ENCODE measurements at regions not wholly inside any gene's neighbourhood (a gene's known extent, or its start where the extent isn't known, plus 50 kb on each side); places are given as distances from the start of the nearest gene placed in this dataset.

DNA sequence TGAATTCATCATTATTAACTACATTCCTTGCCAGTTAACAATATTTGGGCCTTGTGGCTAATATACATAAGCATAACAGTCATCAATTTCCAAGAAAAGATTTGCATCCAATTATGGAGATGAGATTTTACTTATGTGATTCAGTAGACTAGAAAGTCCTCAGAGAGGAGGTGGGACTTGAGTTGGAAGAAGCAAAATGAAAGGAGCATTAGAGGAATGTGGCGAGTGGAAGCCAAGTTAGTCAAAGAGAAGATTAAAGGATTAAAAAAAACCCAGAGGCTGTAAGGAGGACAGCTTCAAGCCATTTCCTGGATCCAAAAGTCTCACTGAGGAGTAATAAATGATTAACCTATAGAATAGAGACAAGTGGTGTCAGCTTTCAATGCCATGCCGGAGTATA lies 1099.4 kb upstream of the IGFBP7 start:
- no peak for DNase-seq (ENCODE audit: low spot score)

- no peak for DNase-seq (ENCODE audit: low spot score)
These were observed 1098.8 kb upstream of the IGFBP7 start for GRCh38 chr4:58209001-58209400.

- DNase-seq (ENCODE audit: low spot score) = no peak
These were observed 1095.5 kb upstream of the IGFBP7 start for GRCh38 chr4:58205446-58206235.

- DNase-seq (ENCODE audit: low spot score) = no peak
These were observed 1082.0 kb upstream of the IGFBP7 start for GRCh38 chr4:58192217-58192616.

DNA sequence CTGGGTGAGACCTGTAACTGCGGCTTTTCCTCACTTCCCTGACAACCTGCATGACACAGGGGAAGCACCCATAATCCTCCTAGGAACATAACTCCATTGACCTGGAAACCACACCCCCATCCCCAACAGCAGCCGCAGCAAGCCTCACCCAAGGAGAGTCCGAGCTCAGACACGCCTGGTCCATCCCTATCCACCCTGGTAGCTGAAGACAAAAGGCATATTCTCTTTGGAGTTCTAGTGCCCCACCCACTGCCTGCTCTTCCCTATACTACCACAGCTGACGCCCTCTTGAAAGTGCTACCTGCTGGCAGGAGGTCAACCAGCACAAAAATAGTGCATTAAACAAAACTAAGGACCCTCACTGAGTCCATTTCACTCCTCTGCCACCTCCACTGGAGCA lies 1080.9 kb upstream of the IGFBP7 start:
- no peak for DNase-seq (ENCODE audit: low spot score)

DNA sequence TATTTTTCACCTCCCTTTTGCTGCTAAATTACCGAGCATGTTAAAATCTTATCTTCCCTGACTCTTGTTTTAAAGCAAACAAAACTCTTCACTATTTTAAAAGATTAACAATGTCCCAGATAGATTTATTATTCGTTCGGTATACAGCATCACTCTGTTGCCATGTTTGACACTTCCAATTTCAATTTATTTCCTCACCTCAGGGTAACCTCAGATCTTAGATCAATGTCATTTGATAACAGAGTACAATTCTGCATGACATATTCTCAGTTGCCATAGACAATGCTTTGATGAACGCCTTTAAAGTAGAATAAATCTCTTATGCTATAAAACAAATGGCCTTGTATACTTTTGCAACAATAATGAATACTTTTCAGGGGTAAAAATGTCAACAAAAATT lies 1078.1 kb upstream of the IGFBP7 start:
- DNase-seq (ENCODE audit: low spot score) = no peak

DNA sequence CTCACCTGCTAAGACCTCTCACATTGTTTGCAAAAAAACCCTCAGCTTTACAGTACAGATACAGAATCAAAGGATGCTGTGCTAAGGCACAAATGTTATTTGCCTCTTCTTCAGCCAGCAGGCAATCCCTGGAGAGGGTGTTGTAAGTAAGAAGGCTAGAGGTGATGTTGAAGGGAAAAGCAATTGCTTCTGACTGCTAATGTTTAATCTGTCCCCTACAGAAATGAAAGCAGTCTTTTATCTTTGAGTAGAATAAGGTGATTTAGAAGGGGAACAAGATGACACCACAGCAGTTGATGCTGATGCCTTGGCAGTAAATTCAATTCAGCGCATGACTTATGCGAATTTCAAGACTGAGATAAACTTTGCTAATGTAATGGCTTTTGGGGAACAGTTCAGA lies 1064.8 kb upstream of the IGFBP7 start:
- DNase-seq (ENCODE audit: low spot score) = peak; percentile 94

GRCh38 chr4:58166490-58166889 lies 1056.3 kb upstream of the IGFBP7 start:
- DNase-seq (ENCODE audit: low spot score) = no peak

DNA sequence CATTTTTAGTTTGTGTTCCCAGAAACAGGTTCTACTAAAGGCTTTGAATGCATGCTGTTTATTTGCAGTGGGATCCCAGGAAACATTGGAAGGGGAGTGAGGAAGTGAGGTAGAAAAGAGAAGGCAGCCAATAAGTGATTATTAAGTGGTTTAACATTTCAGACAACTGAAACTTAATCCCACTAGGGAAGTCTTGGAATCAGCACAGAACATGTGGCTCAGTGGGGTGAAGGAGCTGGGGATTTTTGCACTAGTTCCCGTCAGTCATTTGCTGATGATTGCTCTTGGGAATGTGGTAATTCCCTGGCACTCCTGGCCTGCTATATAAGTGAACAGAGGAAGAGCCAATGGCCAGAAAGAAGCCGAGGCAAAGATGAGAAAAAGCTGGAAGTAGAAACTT lies 1053.0 kb upstream of the IGFBP7 start:
- no peak for DNase-seq (ENCODE audit: low spot score)

DNA sequence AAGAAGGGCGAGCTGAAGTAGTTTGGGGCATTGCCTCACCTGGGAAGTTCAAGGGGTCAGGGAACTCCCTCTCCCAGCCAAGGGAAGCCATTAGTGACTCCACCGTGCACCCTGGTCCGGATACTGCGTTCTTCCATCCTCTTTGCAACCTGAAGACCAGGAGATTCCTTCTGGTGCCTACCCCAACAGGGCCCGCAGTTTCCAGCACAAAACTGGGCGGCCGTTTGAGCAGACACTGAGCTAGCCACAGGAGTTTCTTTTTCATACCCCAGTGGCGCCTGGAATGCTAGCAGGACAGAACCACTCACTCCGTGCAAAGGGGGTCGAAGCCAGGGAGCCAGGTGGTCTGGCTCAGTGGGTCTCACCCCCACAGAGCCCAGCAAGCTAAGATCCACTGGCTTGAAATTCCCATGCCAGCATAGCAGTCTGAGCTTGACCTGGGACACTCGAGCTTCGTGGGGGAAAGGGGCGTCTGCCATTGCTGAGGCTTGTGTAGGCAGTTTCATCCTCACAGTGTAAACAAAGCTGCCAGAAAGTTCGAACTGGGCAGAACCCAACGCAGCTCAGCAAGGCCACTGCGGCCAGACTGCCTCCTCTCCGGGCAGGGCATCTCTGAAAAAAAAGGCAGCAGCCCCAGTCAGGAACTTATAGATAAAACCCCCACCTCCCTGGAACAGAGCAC lies 1039.4 kb upstream of the IGFBP7 start:
- no peak for DNase-seq (ENCODE audit: low spot score)

- DNase-seq (ENCODE audit: low spot score) = no peak
These were observed 1034.5 kb upstream of the IGFBP7 start for GRCh38 chr4:58144721-58145120.

DNA sequence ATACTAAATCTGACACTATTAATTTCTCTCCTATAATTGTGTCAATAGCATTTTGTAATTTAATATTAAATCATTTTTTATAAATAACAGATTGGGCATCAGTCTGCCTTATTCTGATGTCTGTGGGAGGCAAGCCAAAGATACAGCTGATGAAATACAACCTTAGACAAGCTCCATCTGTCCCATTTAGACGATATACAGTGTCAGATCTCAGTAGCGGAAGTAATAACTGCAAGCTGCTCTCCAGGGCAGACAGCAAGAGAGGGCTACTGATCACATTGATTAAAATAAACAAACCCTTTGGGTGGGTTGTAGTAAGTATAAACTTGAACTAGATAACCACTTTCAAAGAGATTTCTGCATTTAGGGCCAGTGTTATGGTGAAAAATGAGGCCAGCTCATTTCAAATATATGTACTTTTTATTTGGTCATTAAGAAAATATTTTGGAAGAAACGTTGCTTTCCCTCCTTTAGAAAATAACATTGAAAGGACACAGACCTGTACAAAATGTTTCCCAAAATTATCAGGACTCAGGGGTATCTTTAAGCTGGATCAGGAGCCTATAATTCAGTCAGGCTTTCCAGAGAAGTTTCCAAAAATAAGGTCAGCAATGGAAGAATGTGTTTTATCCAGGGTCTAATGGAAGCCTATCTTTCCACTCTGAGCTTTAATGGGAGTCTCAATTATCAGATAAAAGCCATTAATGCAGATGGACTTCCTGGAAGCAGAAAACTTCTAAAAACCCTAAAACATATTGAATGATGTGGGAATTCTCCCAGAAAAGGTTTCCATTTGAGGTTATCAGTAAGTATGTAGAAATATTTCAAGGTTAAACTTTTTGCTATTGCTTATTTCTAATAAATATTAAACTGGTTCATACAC lies 1028.8 kb upstream of the IGFBP7 start:
- DNase-seq (ENCODE audit: low spot score) = peak; percentile 50

DNA sequence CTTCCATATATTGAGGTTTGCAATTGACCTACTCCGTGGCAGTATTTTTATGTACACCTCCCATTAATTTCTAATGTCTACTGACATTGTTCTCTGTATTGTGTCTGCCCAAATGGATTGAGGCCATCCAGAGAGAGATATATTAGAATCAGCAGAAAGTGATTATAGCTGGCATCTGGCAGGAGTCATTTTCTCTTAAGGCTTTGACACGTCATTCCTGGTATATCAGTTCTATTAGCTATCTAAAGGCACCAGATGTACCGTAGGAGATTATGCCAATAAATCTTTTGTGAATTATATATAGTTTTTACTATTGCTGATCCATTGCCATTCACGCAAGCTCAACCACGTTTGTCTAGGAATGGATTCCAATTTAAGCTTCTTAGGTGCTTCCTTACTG lies 1026.4 kb upstream of the IGFBP7 start:
- no peak for DNase-seq (ENCODE audit: low spot score)

GRCh38 chr4:58127680-58128079 lies 1017.5 kb upstream of the IGFBP7 start:
- DNase-seq (ENCODE audit: low spot score) = no peak

DNA sequence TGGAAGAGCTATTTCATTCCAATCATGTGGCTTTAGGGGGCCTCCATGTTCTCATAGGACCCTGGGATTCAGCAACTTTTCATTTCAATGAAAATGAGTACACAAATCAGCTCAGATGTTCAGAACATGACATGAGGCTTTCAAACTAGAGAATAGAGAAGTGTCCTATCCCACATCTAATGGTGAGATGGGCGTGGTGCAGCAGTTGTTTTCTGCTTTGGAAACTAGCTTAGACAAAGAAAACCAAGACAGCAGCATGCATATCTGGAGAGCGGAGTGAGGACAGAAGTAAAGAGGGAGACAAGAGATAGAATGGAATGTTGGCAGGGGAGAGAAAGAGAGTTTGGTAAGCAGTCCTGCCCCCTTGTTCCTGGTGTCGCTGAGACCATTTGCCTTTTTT lies 1009.1 kb upstream of the IGFBP7 start:
- DNase-seq (ENCODE audit: low spot score) = no peak

- DNase-seq (ENCODE audit: low spot score) = no peak
These were observed 1002.9 kb upstream of the IGFBP7 start for GRCh38 chr4:58113126-58113525.

DNA sequence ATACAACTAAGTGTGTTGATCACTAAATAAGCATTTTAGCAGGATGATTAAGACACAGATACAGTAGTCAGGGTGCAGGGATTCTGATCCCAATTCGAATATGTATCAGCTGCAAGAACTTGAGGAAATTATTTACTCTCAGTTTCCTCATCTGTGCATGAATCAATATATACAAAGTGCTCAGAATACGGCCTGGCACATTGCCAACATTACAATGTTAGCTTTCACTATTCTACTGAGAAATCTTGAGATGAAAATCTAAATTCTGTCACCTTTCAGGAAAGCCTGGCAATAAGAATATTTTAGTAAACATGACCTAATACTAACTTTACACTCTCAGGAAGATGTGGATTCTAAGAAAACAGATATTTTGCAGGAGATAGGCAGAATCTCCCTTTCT lies 1001.6 kb upstream of the IGFBP7 start:
- no peak for DNase-seq (ENCODE audit: low spot score)

- DNase-seq (ENCODE audit: low spot score) = no peak
These were observed 983.2 kb upstream of the IGFBP7 start for GRCh38 chr4:58093352-58093751.

DNA sequence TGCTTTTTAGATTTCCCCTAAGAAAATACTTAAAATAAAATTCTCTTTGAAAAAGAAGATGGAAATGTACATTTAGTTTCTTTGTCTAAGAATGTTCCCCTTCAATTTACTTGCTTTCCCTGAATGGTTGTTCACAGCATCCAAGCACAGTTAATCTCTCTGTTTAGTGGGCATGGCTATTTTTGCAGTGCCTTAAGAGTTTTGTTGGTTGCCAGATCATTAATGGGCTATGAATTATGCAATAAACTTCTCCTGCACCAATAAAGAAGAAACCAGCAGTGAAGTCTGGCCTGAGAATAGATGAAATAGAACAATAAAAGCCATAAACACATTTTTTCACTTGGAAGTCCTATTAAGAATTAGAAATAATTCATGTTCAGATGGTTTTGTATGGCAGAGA lies 980.4 kb upstream of the IGFBP7 start:
- peak; percentile 29 for DNase-seq (ENCODE audit: low spot score)

- no peak for DNase-seq (ENCODE audit: low spot score)
These were observed 971.2 kb upstream of the IGFBP7 start for GRCh38 chr4:58081356-58081755.

DNA sequence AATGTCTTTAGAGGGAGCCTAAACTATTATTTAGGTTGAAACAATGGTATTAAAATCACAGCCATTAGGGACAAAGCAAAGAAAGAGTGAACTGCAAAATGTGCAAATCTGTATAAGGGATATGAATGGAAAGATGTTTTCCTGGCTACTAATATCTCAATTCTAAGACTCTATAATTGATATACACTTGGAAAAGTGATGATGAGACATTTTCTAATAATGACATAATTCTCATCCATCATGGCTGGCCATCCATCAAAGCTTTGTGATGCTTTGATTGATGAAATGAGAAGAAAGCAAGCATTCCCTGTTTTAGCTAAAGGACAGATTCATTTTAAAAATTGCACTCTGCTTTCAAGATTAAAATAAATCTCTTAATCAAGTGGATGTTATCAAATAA lies 965.5 kb upstream of the IGFBP7 start:
- DNase-seq (ENCODE audit: low spot score) = no peak

- DNase-seq (ENCODE audit: low spot score) = no peak
These were observed 964.2 kb upstream of the IGFBP7 start for GRCh38 chr4:58074382-58074781.
